ENCODE measurements at regions not wholly inside any gene's neighbourhood (a gene's known extent, or its start where the extent isn't known, plus 50 kb on each side); places are given as distances from the start of the nearest gene placed in this dataset.

- no peak for TF ChIP-seq SOX15 (CRISPR knock-in tag; IDR thresholded peaks at IDR 0.05)
- H3K4me3 Mint-ChIP-seq: no peak overlapping the region
- ChIA-PET POLR2A (no interaction called here), CTCF (no interaction called here)
- H3K27ac Mint-ChIP-seq: no peak overlapping the region
- DNase-seq (ENCODE audit: low spot score) (no peak), ATAC-seq (no peak)
- H3K36me3 Mint-ChIP-seq: no peaks in the 10 kb centered on the region
- H3K27me3 Mint-ChIP-seq (ENCODE audit: low read depth): no peaks in the 10 kb centered on the region; the same call in 1 of the 2 replicates
- H3K4me1 Mint-ChIP-seq: no peaks in the 10 kb centered on the region
- H3K9me3 Mint-ChIP-seq: peaks cover 4% of the 10 kb centered on the region; the same call in 1 of the 2 replicates
Measured at GRCh38 chr14:38500125-38500524, 244.2 kb upstream of the CLEC14A start.

DNA sequence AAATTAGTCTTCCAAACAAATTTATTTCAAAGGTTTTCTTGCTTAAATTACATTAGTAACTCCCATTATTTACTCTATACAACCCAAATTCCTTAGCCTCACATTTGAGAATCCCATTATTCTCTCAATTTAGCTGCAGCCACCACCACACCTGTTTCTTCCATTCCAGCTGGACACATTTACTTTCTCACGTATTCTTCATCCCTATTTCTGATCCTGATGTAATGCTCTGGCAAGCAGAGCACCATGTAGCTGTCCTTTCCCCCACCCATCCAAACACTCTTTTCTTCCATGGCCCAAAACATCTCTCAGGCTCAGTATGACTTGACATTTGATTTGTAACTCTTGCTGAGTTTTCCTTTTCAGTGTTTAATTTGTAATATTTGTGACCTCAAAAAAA is 240.2 kb upstream of the CLEC14A start:
- Mint-ChIP-seq H3K36me3 (no peaks in the 10 kb centered on the region), H3K9me3 (no peaks in the 10 kb centered on the region), H3K4me1 (no peaks in the 10 kb centered on the region), H3K27ac (no peak overlapping the region), H3K4me3 (no peak overlapping the region), H3K27me3 (ENCODE audit: low read depth) (no peaks in the 10 kb centered on the region; the same call in 1 of the 2 replicates)
- ChIA-PET CTCF (no interaction called here), POLR2A (no interaction called here)
- no peak for ATAC-seq
- TF ChIP-seq RORB (CRISPR knock-in tag; IDR thresholded peaks at IDR 0.05) (no peak), CDX4 (CRISPR knock-in tag; IDR thresholded peaks at IDR 0.05; ENCODE audit: borderline replicate concordance) (no peak), CBFB (CRISPR knock-in tag; IDR thresholded peaks at IDR 0.05; ENCODE audit: low read depth) (no peak), STAT6 (CRISPR knock-in tag; conservative IDR thresholded peaks at IDR 0.05; ENCODE audit: low read depth) (no peak), ZNF232 (CRISPR knock-in tag; IDR thresholded peaks at IDR 0.05) (no peak)
- no peak for DNase-seq (ENCODE audit: low spot score)

- H3K4me3 Mint-ChIP-seq: no peak overlapping the region
- DNase-seq (ENCODE audit: low spot score) (no peak), ATAC-seq (no peak)
- H3K4me1 Mint-ChIP-seq: no peaks in the 10 kb centered on the region
- no peak for TF ChIP-seq ZNF281 (CRISPR knock-in tag; IDR thresholded peaks at IDR 0.05)
- H3K9me3 Mint-ChIP-seq: no peaks in the 10 kb centered on the region; the same call in none of the 2 replicates
- H3K36me3 Mint-ChIP-seq: no peaks in the 10 kb centered on the region
- CTCF ChIA-PET: no interaction called here
- H3K27ac Mint-ChIP-seq: no peak overlapping the region; the same call in 1 of the 2 replicates
- H3K27me3 Mint-ChIP-seq (ENCODE audit: low read depth): no peaks in the 10 kb centered on the region; the same call in 1 of the 2 replicates
- POLR2A ChIA-PET: no interaction called here
Measured at GRCh38 chr14:38490273-38490672, 234.4 kb upstream of the CLEC14A start.

DNA sequence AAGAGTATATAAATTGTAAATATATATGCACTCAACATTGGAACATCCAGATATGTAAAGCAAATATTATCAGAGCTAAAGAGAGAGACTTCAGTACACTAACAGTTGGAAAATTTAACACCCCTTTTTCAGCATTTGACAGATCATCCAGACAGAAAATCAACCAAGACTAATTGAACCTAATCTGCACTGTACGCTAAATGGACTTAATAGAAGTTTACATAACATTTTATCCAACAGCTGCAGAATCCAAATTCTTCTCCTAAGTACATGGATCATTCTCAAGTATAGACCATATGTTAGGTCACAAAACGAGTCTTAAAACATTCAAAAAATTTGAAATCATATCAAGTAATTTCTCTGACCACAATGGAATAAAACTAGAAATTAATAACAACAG is 229.1 kb upstream of the CLEC14A start:
- H3K4me3 Mint-ChIP-seq: no peak overlapping the region
- POLR2A ChIA-PET: no interaction called here
- no peaks in the 10 kb centered on the region for H3K4me1 Mint-ChIP-seq
- TF ChIP-seq AR (CRISPR knock-in tag; IDR thresholded peaks at IDR 0.05): no peak
- TF ChIP-seq ZNF281 (CRISPR knock-in tag; IDR thresholded peaks at IDR 0.05): no peak
- no peak for TF ChIP-seq ZNF416 (CRISPR knock-in tag; IDR thresholded peaks at IDR 0.05)
- TF ChIP-seq ZNF423 (CRISPR knock-in tag; IDR thresholded peaks at IDR 0.05): no peak
- no peak for TF ChIP-seq KAT7 (CRISPR knock-in tag; IDR thresholded peaks at IDR 0.05; ENCODE audit: borderline replicate concordance)
- TF ChIP-seq ETV6 (CRISPR knock-in tag; IDR thresholded peaks at IDR 0.05): no peak
- TF ChIP-seq CTCF (IDR thresholded peaks at IDR 0.05): no peak
- TF ChIP-seq SOX15 (CRISPR knock-in tag; IDR thresholded peaks at IDR 0.05): no peak
- DNase-seq (ENCODE audit: low spot score): no peak
- peaks cover 3% of the 10 kb centered on the region for H3K27me3 Mint-ChIP-seq (ENCODE audit: low read depth)
- no peak overlapping the region for H3K27ac Mint-ChIP-seq
- no peak for ATAC-seq
- CTCF ChIA-PET: no interaction called here
- no peaks in the 10 kb centered on the region for H3K36me3 Mint-ChIP-seq
- H3K9me3 Mint-ChIP-seq: no peaks in the 10 kb centered on the region; the same call in 1 of the 2 replicates

Measured in WTC11 (cell line).